ENCODE measurements at regions not wholly inside any gene's neighbourhood (a gene's known extent, or its start where the extent isn't known, plus 50 kb on each side); places are given as distances from the start of the nearest gene placed in this dataset.
"Not testable (repeated sequence)": the region's sequence is repeated elsewhere in the genome, so short reads cannot be mapped to it uniquely, and the experiment has no call there.

DNA sequence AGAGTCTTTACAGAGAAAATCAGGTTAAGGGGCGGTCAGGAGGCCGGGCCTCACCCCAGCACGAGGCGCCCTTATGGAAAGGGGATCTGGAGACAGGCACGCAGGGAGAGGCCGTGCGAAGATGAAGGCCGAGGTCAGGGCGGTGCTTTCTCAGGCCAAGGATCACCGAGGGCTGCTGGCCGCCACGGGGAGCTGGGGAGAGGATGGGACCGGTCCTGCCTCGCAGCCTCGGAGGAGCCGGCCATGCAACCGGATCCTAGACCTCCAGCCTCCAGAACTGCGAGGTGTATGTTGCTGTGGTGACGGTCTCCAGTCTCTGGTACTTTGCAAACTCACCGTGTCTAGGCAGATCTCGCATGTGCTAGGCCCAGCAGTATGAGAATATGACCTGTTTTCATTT is 138.2 kb upstream of the NKX1-1 start:
- TF ChIP-seq, protein P1, sequence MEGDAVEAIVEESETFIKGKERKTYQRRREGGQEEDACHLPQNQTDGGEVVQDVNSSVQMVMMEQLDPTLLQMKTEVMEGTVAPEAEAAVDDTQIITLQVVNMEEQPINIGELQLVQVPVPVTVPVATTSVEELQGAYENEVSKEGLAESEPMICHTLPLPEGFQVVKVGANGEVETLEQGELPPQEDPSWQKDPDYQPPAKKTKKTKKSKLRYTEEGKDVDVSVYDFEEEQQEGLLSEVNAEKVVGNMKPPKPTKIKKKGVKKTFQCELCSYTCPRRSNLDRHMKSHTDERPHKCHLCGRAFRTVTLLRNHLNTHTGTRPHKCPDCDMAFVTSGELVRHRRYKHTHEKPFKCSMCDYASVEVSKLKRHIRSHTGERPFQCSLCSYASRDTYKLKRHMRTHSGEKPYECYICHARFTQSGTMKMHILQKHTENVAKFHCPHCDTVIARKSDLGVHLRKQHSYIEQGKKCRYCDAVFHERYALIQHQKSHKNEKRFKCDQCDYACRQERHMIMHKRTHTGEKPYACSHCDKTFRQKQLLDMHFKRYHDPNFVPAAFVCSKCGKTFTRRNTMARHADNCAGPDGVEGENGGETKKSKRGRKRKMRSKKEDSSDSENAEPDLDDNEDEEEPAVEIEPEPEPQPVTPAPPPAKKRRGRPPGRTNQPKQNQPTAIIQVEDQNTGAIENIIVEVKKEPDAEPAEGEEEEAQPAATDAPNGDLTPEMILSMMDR (IDR thresholded peaks at IDR 0.05; ENCODE audit: low read length) = not testable (repeated sequence)
- not testable (repeated sequence) for TF ChIP-seq EZH2 (IDR thresholded peaks at IDR 0.05; ENCODE audit: borderline replicate concordance, low read length)
